Esophagus squamous epithelium (tissue), 4 donors: ENCODE measurements at regions not wholly inside any gene's neighbourhood (a gene's known extent, or its start where the extent isn't known, plus 50 kb on each side); places are given as distances from the start of the nearest gene placed in this dataset.

Experiments
- CTCF ChIP-seq, 6 experiments: fragments of 450-650 bp in 4 of 6; fragments of 200-600 bp in 2 of 6; sonication (generic) in 2 of 6; IDR thresholded peaks; one replicate each; pipeline ENCODE4 v1.5.1; 2016 to 2019; ENCODE audit warnings: antibody characterized with exemption in 6 of 6, mild to moderate bottlenecking in 4 of 6, moderate library complexity in 4 of 6
- POLR2A ChIP-seq, 4 donors: fragments of 450-650 bp; IDR thresholded peaks; one replicate each; pipeline ENCODE4 v1.6.1; 2017; ENCODE audit warnings: antibody characterized with exemption in 4 of 4, mild to moderate bottlenecking in 4 of 4, moderate library complexity in 3 of 4

GRCh38 chr9:11326231-11326630 is 713.4 kb upstream of the PTPRD start:
- TF ChIP-seq CTCF (IDR thresholded peaks at IDR 0.05) (no peak), POLR2A (IDR thresholded peaks at IDR 0.05) (no peak)
